Astrocyte (in vitro differentiated cells and primary cell): ENCODE measurements at regions not wholly inside any gene's neighbourhood (a gene's known extent, or its start where the extent isn't known, plus 50 kb on each side); places are given as distances from the start of the nearest gene placed in this dataset.

Source experiments
- DNase-seq: peaks from one replicate; pipeline ENCODE4 v3.0.0-alpha.2; 2010; ENCODE audit warnings: low read depth
- FAIRE-seq: peaks from 2 replicates; lab custom pipeline; 2011; peaks lifted over from hg19 to GRCh38; lab: Jason Lieb, UNC
- H2AFZ ChIP-seq: 2 replicates; pipeline ENCODE4 v1.6.0; 2012; ENCODE audit warnings: low read depth, low read length, inconsistent platforms
- H3K27ac ChIP-seq: 2 replicates; pipeline ENCODE4 v1.5.1; 2011; ENCODE audit warnings: low read depth, low read length, inconsistent platforms
- H3K27me3 ChIP-seq: 2 replicates; pipeline ENCODE4 v1.6.0; 2011; ENCODE audit warnings: low read length, inconsistent platforms; ENCODE audit not compliant: insufficient read depth
- H3K36me3 ChIP-seq: 2 replicates; pipeline ENCODE4 v1.5.1; 2011; ENCODE audit warnings: low read length, inconsistent platforms; ENCODE audit not compliant: insufficient read depth
- H3K4me1 ChIP-seq: 2 replicates; pipeline ENCODE4 v1.5.1; 2011; ENCODE audit warnings: low read length, inconsistent platforms; ENCODE audit not compliant: insufficient read depth
- H3K4me2 ChIP-seq: 2 replicates; pipeline ENCODE4 v1.6.0; 2012; ENCODE audit warnings: low read length, inconsistent platforms
- H3K4me3 ChIP-seq: 2 replicates; pipeline ENCODE4 v1.5.1; 2011; ENCODE audit warnings: low read depth, mild to moderate bottlenecking, low read length, inconsistent platforms; ENCODE audit not compliant: insufficient read depth
- H3K79me2 ChIP-seq: 2 replicates; pipeline ENCODE4 v1.6.0; 2012; ENCODE audit warnings: mild to moderate bottlenecking, low read length, inconsistent platforms; ENCODE audit not compliant: insufficient read depth
- H3K9ac ChIP-seq: 2 replicates; pipeline ENCODE4 v1.6.0; 2012; ENCODE audit warnings: mild to moderate bottlenecking, low read length, inconsistent platforms
- H3K9me3 ChIP-seq: 2 replicates; pipeline ENCODE4 v1.5.1; 2012; ENCODE audit warnings: low read depth, mild to moderate bottlenecking, low read length, inconsistent platforms; ENCODE audit not compliant: insufficient read depth
- H4K20me1 ChIP-seq: 2 replicates; pipeline ENCODE4 v1.6.0; 2012; ENCODE audit warnings: low read length, inconsistent platforms; ENCODE audit not compliant: insufficient read depth
- H3K27ac Mint-ChIP-seq: one replicate; pipeline ENCODE4 v1.8.0; 2021; ENCODE audit warnings: mild to moderate bottlenecking, mixed read lengths; ENCODE audit not compliant: unreplicated experiment
- H3K27me3 Mint-ChIP-seq: one replicate; pipeline ENCODE4 v1.8.0; 2021; ENCODE audit warnings: low read depth, mixed read lengths; ENCODE audit not compliant: unreplicated experiment
- H3K36me3 Mint-ChIP-seq: one replicate; pipeline ENCODE4 v1.8.0; 2021; ENCODE audit warnings: low read depth, mixed read lengths; ENCODE audit not compliant: unreplicated experiment
- H3K4me1 Mint-ChIP-seq: one replicate; pipeline ENCODE4 v1.8.0; 2021; ENCODE audit warnings: low read depth, mixed read lengths; ENCODE audit not compliant: unreplicated experiment
- H3K4me3 Mint-ChIP-seq: one replicate; pipeline ENCODE4 v1.8.0; 2021; ENCODE audit warnings: mild to moderate bottlenecking, moderate library complexity, mixed read lengths; ENCODE audit not compliant: unreplicated experiment
- H3K9me3 Mint-ChIP-seq: one replicate; pipeline ENCODE4 v1.8.0; 2021; ENCODE audit warnings: mild to moderate bottlenecking, mixed read lengths; ENCODE audit not compliant: unreplicated experiment
- EZH2 ChIP-seq: IDR thresholded peaks from 2 replicates; pipeline ENCODE4 v1.6.1; 2012; ENCODE audit warnings: mild to moderate bottlenecking, low read length, inconsistent platforms; ENCODE audit not compliant: insufficient read depth
- TF ChIP-seq, protein P1 (sequence below): IDR thresholded peaks from 2 replicates; pipeline ENCODE4 v1.5.1; 2011; ENCODE audit warnings: low read depth, mild to moderate bottlenecking, inconsistent platforms, low read length, moderate library complexity; ENCODE audit not compliant: insufficient read depth

DNA sequence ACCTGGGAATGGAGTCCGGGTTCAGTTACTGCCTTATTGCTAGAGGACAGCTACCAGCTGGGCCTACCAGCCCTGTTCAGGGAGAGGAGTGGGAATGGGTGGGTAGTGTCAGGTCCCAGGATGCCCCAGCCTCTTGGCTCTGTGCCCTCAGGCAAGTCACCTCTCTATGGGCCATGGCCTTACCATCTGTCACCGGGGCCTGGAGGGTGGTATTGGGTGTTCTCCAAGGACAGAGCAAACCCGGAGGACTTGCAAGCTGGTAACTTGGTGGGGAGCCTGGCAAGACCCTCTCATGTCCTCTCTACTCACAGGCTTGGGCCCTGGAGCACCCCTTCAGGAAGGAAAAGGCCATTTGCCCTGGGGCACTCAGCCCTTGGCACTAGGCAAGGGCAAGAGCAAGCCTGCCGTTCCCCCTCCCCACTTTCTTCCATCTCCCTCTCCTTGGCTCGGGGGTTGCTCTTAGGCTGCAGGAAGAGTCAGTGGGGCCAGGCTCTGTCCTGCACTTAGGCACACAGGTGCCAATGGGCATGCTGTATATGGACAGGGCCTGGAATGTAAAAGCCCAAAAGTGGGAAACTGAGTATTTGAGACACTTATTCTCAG lies 170.0 kb upstream of the ZNF267 start:
- Mint-ChIP-seq H3K4me3 (no peak overlapping the region), H3K4me1 (no peaks in the 10 kb centered on the region), H3K27ac (no peak overlapping the region), H3K36me3 (peaks cover 17% of the 10 kb centered on the region), H3K9me3 (no peaks in the 10 kb centered on the region), H3K27me3 (peaks cover 2% of the 10 kb centered on the region)
- Histone ChIP-seq H3K4me2 (no peak overlapping the region), H3K4me3 (no peak overlapping the region), H3K27me3 (peaks cover 5% of the 10 kb centered on the region), H3K27ac (no peak overlapping the region), H4K20me1 (peaks cover 12% of the 10 kb centered on the region), H2AFZ (no peak overlapping the region), H3K79me2 (no peaks in the 10 kb centered on the region), H3K9ac (no peak overlapping the region), H3K36me3 (no peaks in the 10 kb centered on the region), H3K9me3 (no peaks in the 10 kb centered on the region), H3K4me1 (peaks cover 7% of the 10 kb centered on the region)
- no peak for DNase-seq
- no peak for TF ChIP-seq EZH2
- TF ChIP-seq, protein P1, sequence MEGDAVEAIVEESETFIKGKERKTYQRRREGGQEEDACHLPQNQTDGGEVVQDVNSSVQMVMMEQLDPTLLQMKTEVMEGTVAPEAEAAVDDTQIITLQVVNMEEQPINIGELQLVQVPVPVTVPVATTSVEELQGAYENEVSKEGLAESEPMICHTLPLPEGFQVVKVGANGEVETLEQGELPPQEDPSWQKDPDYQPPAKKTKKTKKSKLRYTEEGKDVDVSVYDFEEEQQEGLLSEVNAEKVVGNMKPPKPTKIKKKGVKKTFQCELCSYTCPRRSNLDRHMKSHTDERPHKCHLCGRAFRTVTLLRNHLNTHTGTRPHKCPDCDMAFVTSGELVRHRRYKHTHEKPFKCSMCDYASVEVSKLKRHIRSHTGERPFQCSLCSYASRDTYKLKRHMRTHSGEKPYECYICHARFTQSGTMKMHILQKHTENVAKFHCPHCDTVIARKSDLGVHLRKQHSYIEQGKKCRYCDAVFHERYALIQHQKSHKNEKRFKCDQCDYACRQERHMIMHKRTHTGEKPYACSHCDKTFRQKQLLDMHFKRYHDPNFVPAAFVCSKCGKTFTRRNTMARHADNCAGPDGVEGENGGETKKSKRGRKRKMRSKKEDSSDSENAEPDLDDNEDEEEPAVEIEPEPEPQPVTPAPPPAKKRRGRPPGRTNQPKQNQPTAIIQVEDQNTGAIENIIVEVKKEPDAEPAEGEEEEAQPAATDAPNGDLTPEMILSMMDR: no peak
- no peak for FAIRE-seq

DNA sequence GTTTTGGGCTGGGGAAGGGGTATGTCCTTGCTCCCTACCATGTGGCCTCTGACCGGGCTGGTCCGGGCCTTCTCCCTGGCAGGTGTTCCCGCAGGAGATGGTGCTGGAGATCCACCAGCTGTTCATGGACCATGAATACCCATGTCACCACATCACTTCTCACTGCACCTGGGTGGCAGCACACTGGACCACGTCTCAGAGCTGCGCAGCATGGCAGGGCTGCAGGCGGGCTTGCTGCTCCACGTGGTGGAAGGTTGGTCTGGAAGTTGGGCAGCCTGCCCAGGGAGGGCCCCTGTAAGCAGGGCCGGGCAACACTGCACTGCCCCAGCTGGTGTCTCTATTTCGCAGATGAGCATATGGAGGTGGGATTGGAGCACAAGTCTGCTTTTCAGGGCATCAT lies 169.5 kb upstream of the ZNF267 start:
- H3K27me3 Mint-ChIP-seq: peaks cover 2% of the 10 kb centered on the region
- no peaks in the 10 kb centered on the region for H3K9me3 Mint-ChIP-seq
- TF ChIP-seq EZH2: no peak
- TF ChIP-seq, protein P1: no peak
- Histone ChIP-seq H3K4me3 (no peak overlapping the region), H2AFZ (no peak overlapping the region), H3K4me2 (no peak overlapping the region), H3K79me2 (no peaks in the 10 kb centered on the region), H3K4me1 (peaks cover 7% of the 10 kb centered on the region), H3K9ac (no peak overlapping the region), H3K36me3 (no peaks in the 10 kb centered on the region), H3K27me3 (peaks cover 5% of the 10 kb centered on the region), H4K20me1 (peaks cover 12% of the 10 kb centered on the region), H3K9me3 (no peaks in the 10 kb centered on the region), H3K27ac (no peak overlapping the region)
- no peak for DNase-seq
- no peak overlapping the region for H3K4me3 Mint-ChIP-seq
- H3K27ac Mint-ChIP-seq: no peak overlapping the region
- H3K36me3 Mint-ChIP-seq: peaks cover 17% of the 10 kb centered on the region
- FAIRE-seq: no peak
- H3K4me1 Mint-ChIP-seq: no peaks in the 10 kb centered on the region

- Mint-ChIP-seq H3K4me3 (no peak overlapping the region), H3K9me3 (no peaks in the 10 kb centered on the region), H3K27me3 (no peaks in the 10 kb centered on the region), H3K4me1 (no peaks in the 10 kb centered on the region), H3K36me3 (peaks cover 21% of the 10 kb centered on the region), H3K27ac (no peak overlapping the region)
- no peaks in the 10 kb centered on the region for H3K36me3 ChIP-seq
- TF ChIP-seq EZH2: no peak
- TF ChIP-seq, protein P1: no peak
- peaks cover 5% of the 10 kb centered on the region for H3K4me1 ChIP-seq
- H3K4me2 ChIP-seq: no peak overlapping the region
- FAIRE-seq (no peak), DNase-seq (no peak)
- H3K4me3 ChIP-seq: no peak overlapping the region
- no peak overlapping the region for H2AFZ ChIP-seq
- no peaks in the 10 kb centered on the region for H3K79me2 ChIP-seq
- no peak overlapping the region for H3K9ac ChIP-seq
- peaks cover 12% of the 10 kb centered on the region for H4K20me1 ChIP-seq
- no peak overlapping the region for H3K27ac ChIP-seq
- no peaks in the 10 kb centered on the region for H3K9me3 ChIP-seq
- H3K27me3 ChIP-seq: peaks cover 3% of the 10 kb centered on the region
Measured at GRCh38 chr16:31705371-31705770, 168.2 kb upstream of the ZNF267 start.
